ENCODE measurements at regions not wholly inside any gene's neighbourhood (a gene's known extent, or its start where the extent isn't known, plus 50 kb on each side); places are given as distances from the start of the nearest gene placed in this dataset.
A peak's percentile ranks its signal among the peaks of the same experiment; 100 is the strongest.

GRCh38 chr20:10994991-10995700 is 321.3 kb upstream of the JAG1 start:
- no peak for DNase-seq
- Histone ChIP-seq H3K27me3 (no peaks in the 10 kb centered on the region), H3K4me1 (no peaks in the 10 kb centered on the region), H3K36me3 (no peaks in the 10 kb centered on the region), H3K4me3 (no peak overlapping the region), H3K9me3 (no peaks in the 10 kb centered on the region), H3K27ac (no peak overlapping the region)
- intact Hi-C loops (cut with DNase I; ENCODE audit: low total_unique reads): no loop called here
- TF ChIP-seq CTCF (IDR thresholded peaks at IDR 0.05) (no peak), POLR2A (IDR thresholded peaks at IDR 0.05) (no peak)

GRCh38 chr20:10998476-10998875 is 324.7 kb upstream of the JAG1 start:
- Histone ChIP-seq H3K9me3 (no peaks in the 10 kb centered on the region), H3K27ac (no peak overlapping the region), H3K4me1 (no peaks in the 10 kb centered on the region), H3K36me3 (no peaks in the 10 kb centered on the region), H3K27me3 (no peaks in the 10 kb centered on the region), H3K4me3 (no peak overlapping the region)
- DNase-seq: no peak
- intact Hi-C loops (cut with DNase I; ENCODE audit: low total_unique reads): no loop called here
- TF ChIP-seq CTCF (IDR thresholded peaks at IDR 0.05) (no peak), POLR2A (IDR thresholded peaks at IDR 0.05) (no peak)

DNA sequence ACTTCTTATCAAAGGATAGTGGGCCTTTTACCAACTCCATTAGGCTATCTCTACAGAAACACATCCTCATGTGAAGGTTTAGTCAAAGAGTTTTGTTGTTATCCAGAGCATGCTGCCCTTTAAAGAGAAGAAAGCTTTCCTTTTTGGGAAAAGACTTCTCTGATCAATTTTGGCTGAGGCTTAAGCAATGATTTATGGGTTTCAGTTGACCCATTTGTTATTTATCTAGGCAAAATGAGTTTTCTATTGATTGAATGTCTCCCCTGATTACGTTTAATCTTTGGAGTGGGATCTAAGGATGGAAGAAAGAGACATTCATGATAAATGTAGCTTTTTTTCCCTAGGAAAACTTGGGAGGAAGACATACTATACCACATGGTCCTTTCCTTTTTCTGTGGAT is 326.6 kb upstream of the JAG1 start:
- H3K4me3 ChIP-seq: no peak overlapping the region
- no peaks in the 10 kb centered on the region for H3K4me1 ChIP-seq
- TF ChIP-seq CTCF (IDR thresholded peaks at IDR 0.05) (no peak), POLR2A (IDR thresholded peaks at IDR 0.05) (no peak)
- DNase-seq: no peak
- H3K27ac ChIP-seq: peak overlapping the region in 1 of 2 donors; percentile 8
- intact Hi-C loops (cut with DNase I; ENCODE audit: low total_unique reads): no loop called here
- no peaks in the 10 kb centered on the region for H3K27me3 ChIP-seq
- no peaks in the 10 kb centered on the region for H3K36me3 ChIP-seq
- H3K9me3 ChIP-seq: no peaks in the 10 kb centered on the region

DNA sequence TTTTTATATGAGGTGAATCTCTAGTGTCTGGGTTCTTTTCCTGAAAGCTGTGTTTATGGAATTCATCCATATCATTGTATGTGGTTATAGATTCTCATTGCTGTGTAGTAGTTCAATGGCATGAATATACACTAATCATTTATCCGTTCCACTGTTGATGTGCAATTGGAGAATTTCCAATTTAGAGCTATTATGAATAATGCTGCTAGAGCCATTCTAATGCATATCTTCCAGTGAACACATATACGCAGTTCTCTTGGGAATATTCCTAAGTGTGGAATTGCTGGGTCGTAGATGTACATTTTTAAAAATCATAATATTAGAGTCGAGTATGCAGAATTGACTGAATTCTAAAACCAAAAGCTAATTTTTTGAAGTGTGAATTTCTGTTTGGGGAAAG is 327.5 kb upstream of the JAG1 start:
- intact Hi-C loops (cut with DNase I; ENCODE audit: low total_unique reads): no loop called here
- no peak for DNase-seq
- no peaks in the 10 kb centered on the region for H3K36me3 ChIP-seq
- H3K9me3 ChIP-seq: no peaks in the 10 kb centered on the region
- TF ChIP-seq POLR2A (IDR thresholded peaks at IDR 0.05): no peak
- no peak overlapping the region for H3K4me3 ChIP-seq
- H3K4me1 ChIP-seq: no peaks in the 10 kb centered on the region
- H3K27me3 ChIP-seq: no peaks in the 10 kb centered on the region
- no peak overlapping the region for H3K27ac ChIP-seq

GRCh38 chr20:11001764-11002540 is 328.2 kb upstream of the JAG1 start:
- TF ChIP-seq POLR2A (IDR thresholded peaks at IDR 0.05) (no peak), CTCF (IDR thresholded peaks at IDR 0.05) (no peak)
- intact Hi-C loops (cut with DNase I; ENCODE audit: low total_unique reads): no loop called here
- H3K9me3 ChIP-seq: no peaks in the 10 kb centered on the region
- no peak overlapping the region for H3K4me3 ChIP-seq
- no peaks in the 10 kb centered on the region for H3K36me3 ChIP-seq
- no peaks in the 10 kb centered on the region for H3K4me1 ChIP-seq
- DNase-seq: no peak
- no peaks in the 10 kb centered on the region for H3K27me3 ChIP-seq
- peak overlapping the region; percentile 7 to 37 for H3K27ac ChIP-seq

Measured in uterus (tissue), 3 donors.